Ishikawa (cell line): ENCODE measurements at regions not wholly inside any gene's neighbourhood (a gene's known extent, or its start where the extent isn't known, plus 50 kb on each side); places are given as distances from the start of the nearest gene placed in this dataset.

ENCODE experiments used
- CEBPB ChIP-seq: IDR thresholded peaks from 2 replicates; pipeline ENCODE4 v1.6.1; 2012
- CREB1 ChIP-seq: IDR thresholded peaks from 2 replicates; pipeline ENCODE4 v1.6.1; 2012; ENCODE audit warnings: low read depth
- EGR1 ChIP-seq: IDR thresholded peaks from 2 replicates; pipeline ENCODE4 v1.6.1; 2012
- EP300 ChIP-seq: IDR thresholded peaks from 2 replicates; pipeline ENCODE4 v1.6.1; 2012; ENCODE audit warnings: borderline replicate concordance
- FOXM1 ChIP-seq: IDR thresholded peaks from 2 replicates; pipeline ENCODE4 v1.6.1; 2012; ENCODE audit warnings: low read depth, borderline replicate concordance
- MAX ChIP-seq: IDR thresholded peaks from 2 replicates; pipeline ENCODE4 v1.6.1; 2012
- NFIC ChIP-seq: IDR thresholded peaks from 2 replicates; pipeline ENCODE4 v1.6.1; 2012
- RAD21 ChIP-seq: IDR thresholded peaks from 2 replicates; pipeline ENCODE4 v1.6.1; 2012; ENCODE audit warnings: low read depth
- REST ChIP-seq: IDR thresholded peaks from 2 replicates; pipeline ENCODE4 v1.6.1; 2012; ENCODE audit warnings: low read depth, mild to moderate bottlenecking
- TAF1 ChIP-seq: IDR thresholded peaks from 2 replicates; pipeline ENCODE4 v1.6.1; 2012; ENCODE audit warnings: low read depth, mild to moderate bottlenecking
- TCF12 ChIP-seq: IDR thresholded peaks from 2 replicates; pipeline ENCODE4 v1.6.1; 2012; ENCODE audit warnings: low read depth
- TEAD4 ChIP-seq: IDR thresholded peaks from 2 replicates; pipeline ENCODE4 v1.6.1; 2012
- USF1 ChIP-seq: IDR thresholded peaks from 2 replicates; pipeline ENCODE4 v1.6.1; 2012
- YY1 ChIP-seq: IDR thresholded peaks from 2 replicates; pipeline ENCODE4 v1.6.1; 2012; ENCODE audit warnings: low read depth
- ZBTB7A ChIP-seq: IDR thresholded peaks from 2 replicates; pipeline ENCODE4 v1.6.1; 2012; ENCODE audit warnings: low read depth

GRCh38 chr1:165069829-165070228, 286.7 kb downstream of the LMX1A start:
- TF ChIP-seq EP300: no peak
- no peak for TF ChIP-seq NFIC
- no peak for TF ChIP-seq ZBTB7A
- no peak for TF ChIP-seq TAF1
- TF ChIP-seq CEBPB: no peak
- no peak for TF ChIP-seq RAD21
- no peak for TF ChIP-seq MAX
- no peak for TF ChIP-seq CREB1
- no peak for TF ChIP-seq TCF12
- TF ChIP-seq TEAD4: no peak
- TF ChIP-seq USF1: no peak
- TF ChIP-seq YY1: no peak
- no peak for TF ChIP-seq FOXM1
- no peak for TF ChIP-seq REST
- TF ChIP-seq EGR1: no peak

GRCh38 chr1:165068741-165069140, 287.8 kb downstream of the LMX1A start:
- no peak for TF ChIP-seq RAD21
- no peak for TF ChIP-seq YY1
- TF ChIP-seq CEBPB: no peak
- no peak for TF ChIP-seq CREB1
- TF ChIP-seq EP300: no peak
- TF ChIP-seq EGR1: no peak
- no peak for TF ChIP-seq REST
- no peak for TF ChIP-seq NFIC
- TF ChIP-seq TEAD4: no peak
- TF ChIP-seq FOXM1: no peak
- no peak for TF ChIP-seq TCF12
- TF ChIP-seq MAX: no peak
- no peak for TF ChIP-seq ZBTB7A
- no peak for TF ChIP-seq USF1
- TF ChIP-seq TAF1: no peak

GRCh38 chr1:165067829-165068228, 288.7 kb downstream of the LMX1A start:
- TF ChIP-seq ZBTB7A (no peak), CEBPB (no peak), TEAD4 (no peak), REST (no peak), EGR1 (no peak), CREB1 (no peak), TAF1 (no peak), USF1 (no peak), MAX (no peak), EP300 (no peak), TCF12 (no peak), NFIC (no peak)
